Thyroid gland (tissue), 4 donors: ENCODE measurements at regions not wholly inside any gene's neighbourhood (a gene's known extent, or its start where the extent isn't known, plus 50 kb on each side); places are given as distances from the start of the nearest gene placed in this dataset.
"Not testable (repeated sequence)": the region's sequence is repeated elsewhere in the genome, so short reads cannot be mapped to it uniquely, and the experiment has no call there.

Experiments used
- DNase-seq, 2 donors: peaks; one replicate each; pipeline ENCODE4 v3.0.0-alpha.2; 2019
- H3K27ac ChIP-seq, 3 donors: fragments of 200-600 bp; sonication (generic); 1 replicate in 2 of 3; 2 replicates in 1 of 3; pipeline ENCODE4 v1.5.1; 2016 to 2019; ENCODE audit warnings: mild to moderate bottlenecking in 1 of 3, moderate library complexity in 1 of 3
- H3K27me3 ChIP-seq: fragments of 200-600 bp; sonication (generic); one replicate; pipeline ENCODE4 v1.5.1; 2019
- H3K36me3 ChIP-seq, 2 donors: fragments of 200-600 bp; sonication (generic); one replicate each; pipeline ENCODE4 v1.5.1; 2016 to 2019
- H3K4me1 ChIP-seq, 2 donors: fragments of 200-600 bp; sonication (generic); one replicate each; pipeline ENCODE4 v1.5.1; 2017 to 2019
- H3K4me3 ChIP-seq, 3 donors: fragments of 200-600 bp; sonication (generic); replicated peaks in 1 of 3; 1 replicate in 2 of 3; 2 replicates in 1 of 3; pipeline ENCODE4 v1.5.1; 2016; ENCODE audit warnings: mild to moderate bottlenecking in 1 of 3
- H3K9me3 ChIP-seq: fragments of 200-600 bp; sonication (generic); one replicate; pipeline ENCODE4 v1.5.1; 2017
- CTCF ChIP-seq, 6 experiments: fragments of 200-600 bp in 3 of 6; fragments of 450-650 bp in 3 of 6; sonication (generic) in 3 of 6; IDR thresholded peaks; one replicate each; pipeline ENCODE4 v1.5.1; 2016 to 2019; ENCODE audit warnings: antibody characterized with exemption in 6 of 6, mild to moderate bottlenecking in 2 of 6, inconsistent platforms in 1 of 6, moderate library complexity in 1 of 6
- POLR2A ChIP-seq, 2 donors: fragments of 450-650 bp; IDR thresholded peaks; one replicate each; pipeline ENCODE4 v1.6.1; 2017; ENCODE audit warnings: antibody characterized with exemption in 2 of 2, mild to moderate bottlenecking in 2 of 2, moderate library complexity in 1 of 2
- WGBS, 2 donors: methylation state at CpG; one replicate each; pipeline ENCODE4 v1.1.5; 2017; 5-methylcytosine and 5-hydroxymethylcytosine counted together
- intact Hi-C: fragments of 100-400 bp; cut with DNase I; formaldehyde crosslinking; loops from one replicate; pipeline ENCODE4 v1.15.1; 2023

DNA sequence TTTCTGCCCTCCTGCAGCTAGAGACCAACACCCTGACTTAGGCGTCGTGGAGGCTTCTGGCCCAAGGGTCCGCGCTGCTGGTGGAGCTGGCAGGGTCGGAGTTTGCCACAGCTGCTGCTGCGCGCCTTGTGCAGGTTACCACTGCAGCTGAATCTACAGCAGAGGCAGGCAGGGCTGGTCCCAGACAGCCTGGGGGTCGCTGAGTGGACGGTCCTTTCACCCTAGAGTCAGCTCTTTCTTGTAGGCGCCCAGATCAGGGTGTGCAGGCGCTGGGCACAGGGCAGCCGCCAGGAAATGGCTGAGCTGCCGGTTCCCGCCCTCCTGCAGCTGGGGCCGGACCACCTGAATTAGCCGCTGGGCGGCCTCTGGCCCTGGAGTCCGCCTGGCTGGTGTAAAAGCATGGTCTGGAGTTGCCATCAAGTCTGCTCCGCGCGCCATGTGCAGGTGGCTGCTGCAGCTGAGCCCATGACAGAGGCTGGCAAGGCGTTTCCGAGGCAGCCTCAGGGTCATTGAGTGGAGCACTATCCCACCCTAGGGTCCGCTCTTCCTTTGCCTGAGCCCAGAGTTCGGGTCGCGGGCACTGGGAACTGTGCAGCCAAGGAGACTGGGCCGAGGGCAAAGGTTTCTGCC is 144.3 kb downstream of the CCDC74A start:
- not testable (repeated sequence) for DNase-seq, H3K4me3 ChIP-seq, H3K9me3 ChIP-seq, H3K36me3 ChIP-seq, H3K27ac ChIP-seq, H3K27me3 ChIP-seq
- intact Hi-C loops, result loop anchor here (5.0 kb wide), 2 partner anchors 130 to 255 kb away; no protein-coding TSS in a partner anchor
- 69 to 78% methylated on average over 7 to 19 of the region's 28 CpGs for WGBS, 2 donors
- H3K4me1 ChIP-seq, result peaks cover 15% of the 10 kb centered on the region in 2 donors

- DNase-seq, result peak; percentile 77 to 82
- intact Hi-C loops, result loop anchor here (5.0 kb wide), 2 partner anchors 130 to 255 kb away; no protein-coding TSS in a partner anchor
- 8 to 16% methylated on average over 8 to 20 of the region's 38 CpGs for WGBS, 2 donors
Observed at GRCh38 chr2:131672471-131673399, 145.0 kb downstream of the CCDC74A start.

DNA sequence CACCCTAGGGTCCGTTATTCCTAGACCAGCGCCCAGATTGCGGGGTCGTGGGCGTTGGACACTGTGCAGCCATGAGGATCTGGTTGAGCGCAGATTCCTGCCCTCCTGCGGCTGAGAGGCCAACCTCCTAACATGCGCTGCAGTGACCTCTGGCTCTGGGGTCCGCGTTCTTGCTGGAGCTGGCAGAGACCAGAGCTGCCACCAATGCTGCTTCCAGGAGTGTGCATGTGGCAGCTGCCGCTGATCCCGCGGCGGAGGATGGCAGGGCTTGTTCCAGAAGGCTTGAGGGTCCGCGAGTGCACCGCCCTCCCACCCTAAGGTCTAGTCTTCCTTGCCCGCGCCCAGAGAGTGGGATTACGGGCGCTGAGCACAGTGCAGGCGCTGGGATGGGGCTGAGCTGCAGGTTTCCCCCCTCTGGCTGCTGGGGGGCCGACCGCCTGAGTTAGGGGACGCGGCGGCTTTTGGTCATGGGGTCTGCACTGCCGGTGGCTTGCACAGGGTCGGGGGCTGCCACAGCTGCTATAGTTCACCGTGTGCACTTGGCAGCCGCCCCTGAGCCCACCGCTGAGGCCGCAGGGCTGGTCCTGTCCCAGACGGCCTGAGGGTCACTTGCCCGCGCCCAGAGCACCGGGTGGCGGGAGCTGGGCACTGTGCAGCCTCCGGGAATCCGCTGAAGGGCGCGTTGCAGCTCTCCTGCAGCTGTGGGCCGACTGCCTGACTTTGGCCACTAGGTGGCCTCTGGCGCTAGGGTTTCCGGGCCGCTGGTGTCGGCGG is 145.9 kb downstream of the CCDC74A start:
- peak; percentile 78 to 83 for DNase-seq
- intact Hi-C loops, result loop anchor here (5.0 kb wide), 2 partner anchors 129 to 256 kb away; no protein-coding TSS in a partner anchor
- TF ChIP-seq POLR2A (IDR thresholded peaks at IDR 0.05) (no peak), CTCF (IDR thresholded peaks at IDR 0.05) (peak; percentile 58 to 90 (median 81))
- H3K27ac ChIP-seq, result no peak overlapping the region
- H3K36me3 ChIP-seq, result no peaks in the 10 kb centered on the region
- WGBS, 2 donors, result 0 to 9% methylated on average over 6 to 26 of the region's 48 CpGs
- no peaks in the 10 kb centered on the region for H3K9me3 ChIP-seq
- no peaks in the 10 kb centered on the region for H3K27me3 ChIP-seq
- H3K4me1 ChIP-seq, result peaks cover 15% of the 10 kb centered on the region in 2 donors
- peak overlapping the region in 1 of 3 donors; percentile 3 for H3K4me3 ChIP-seq

More at GRCh38 chr2:131672471-131673399, 145.0 kb downstream of the CCDC74A start:
- H3K27ac ChIP-seq, H3K9me3 ChIP-seq, H3K36me3 ChIP-seq, H3K27me3 ChIP-seq: not testable (repeated sequence)
- Histone ChIP-seq H3K4me3 (peak overlapping the region in 1 of 3 donors; percentile 17), H3K4me1 (peaks cover 15% of the 10 kb centered on the region in 2 donors)
- peak; percentile 24 to 80 (median 68) for TF ChIP-seq CTCF (IDR thresholded peaks at IDR 0.05)

DNA sequence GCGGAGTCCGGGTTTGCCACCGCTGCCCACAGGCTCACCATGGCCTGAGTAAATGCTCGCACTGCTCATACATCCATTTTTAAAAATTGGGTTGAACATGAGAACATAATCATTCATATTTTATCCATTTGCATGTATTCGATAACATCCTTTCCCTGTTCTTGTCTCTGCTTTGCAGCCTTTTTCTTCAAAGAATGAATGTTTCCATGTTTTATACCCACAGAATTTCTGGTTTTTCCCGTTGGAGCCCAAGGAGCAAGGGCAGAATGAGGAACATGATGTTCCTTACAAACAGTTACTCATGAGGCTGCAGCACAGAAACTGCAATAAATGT is 146.5 kb downstream of the CCDC74A start:
- TF ChIP-seq POLR2A (IDR thresholded peaks at IDR 0.05), result no peak
- no peak for TF ChIP-seq CTCF (IDR thresholded peaks at IDR 0.05)
- Histone ChIP-seq H3K36me3 (no peaks in the 10 kb centered on the region), H3K4me1 (peaks cover 15% of the 10 kb centered on the region in 2 donors), H3K9me3 (no peaks in the 10 kb centered on the region), H3K27ac (no peak overlapping the region), H3K4me3 (peak overlapping the region in 1 of 3 donors; percentile 3), H3K27me3 (no peaks in the 10 kb centered on the region)
- no peak for DNase-seq
- intact Hi-C loops, result loop anchor here (5.0 kb wide), 2 partner anchors 128 to 257 kb away; no protein-coding TSS in a partner anchor
- WGBS, 2 donors, result 10% methylated on average over 6 of the region's 6 CpGs

DNA sequence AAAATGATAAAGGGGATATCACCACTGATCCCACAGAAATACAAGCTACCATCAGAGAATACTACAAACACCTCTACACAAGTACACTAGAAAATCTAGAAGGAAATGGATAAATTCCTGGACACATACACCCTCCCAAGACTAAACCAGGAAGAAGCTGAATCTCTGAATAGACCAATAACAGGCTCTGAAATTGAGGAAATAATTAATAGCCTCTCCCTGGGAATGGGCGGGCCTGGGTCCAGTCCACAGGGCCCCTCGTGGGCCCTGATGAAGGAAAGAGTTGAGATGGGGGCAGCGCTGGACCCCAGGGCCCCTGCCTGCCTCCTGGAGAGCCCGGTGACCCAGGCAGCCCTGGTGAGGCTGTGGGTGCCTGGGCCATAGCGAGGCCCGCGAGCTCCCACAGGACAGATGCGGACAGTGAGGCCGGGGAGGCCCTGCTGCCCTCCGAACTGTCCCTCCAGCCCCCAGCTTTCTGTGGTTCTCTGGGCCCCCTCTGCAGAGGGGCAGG is 154.0 kb downstream of the CCDC74A start:
- H3K4me1 ChIP-seq, DNase-seq, intact Hi-C loops, H3K9me3 ChIP-seq, H3K27me3 ChIP-seq, H3K36me3 ChIP-seq: not testable (repeated sequence)
- Histone ChIP-seq H3K27ac (peak overlapping the region; percentile 42 to 72 (median 72)), H3K4me3 (peak overlapping the region in 2 of 3 donors; percentile 26 to 47)
- WGBS, 2 donors, result 38 to 60% methylated on average over 6 to 8 of the region's 10 CpGs
